Activated CD4-positive, alpha-beta T cell treated with anti-CD3 and anti-CD28 coated beads, Interleukin-2, amount 50 U/mL, for 24 hours (primary cell): ENCODE measurements at regions not wholly inside any gene's neighbourhood (a gene's known extent, or its start where the extent isn't known, plus 50 kb on each side); places are given as distances from the start of the nearest gene placed in this dataset.
"Not testable (repeated sequence)": the region's sequence is repeated elsewhere in the genome, so short reads cannot be mapped to it uniquely, and the experiment has no call there.

ENCODE experiments used
- DNase-seq, 2 donors: peaks; one replicate each; pipeline ENCODE4 v3.0.0-alpha.2; 2020; ENCODE audit warnings: low read depth in 1 of 2, low spot score in 1 of 2

DNA sequence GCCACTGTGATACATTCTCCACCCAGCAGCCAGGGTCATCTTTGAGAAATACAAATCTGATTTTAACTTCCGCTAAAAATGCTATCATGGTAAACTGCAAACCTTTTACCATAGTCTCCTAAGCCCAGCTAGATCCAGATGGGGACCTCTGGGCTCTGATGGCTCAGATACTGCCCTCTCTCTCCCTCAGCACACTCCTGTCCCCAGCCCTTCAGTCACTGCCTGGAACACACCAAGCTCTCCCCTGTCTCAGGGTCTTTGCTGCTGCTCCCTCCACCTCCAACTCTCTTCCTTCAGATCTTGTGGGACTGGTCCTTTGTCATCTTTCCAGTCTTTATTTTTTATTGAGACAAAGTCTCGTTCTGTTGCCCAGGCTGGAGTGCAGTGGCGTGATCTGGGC lies 65.1 kb downstream of the SPRY4 start:
- no peak for DNase-seq

DNA sequence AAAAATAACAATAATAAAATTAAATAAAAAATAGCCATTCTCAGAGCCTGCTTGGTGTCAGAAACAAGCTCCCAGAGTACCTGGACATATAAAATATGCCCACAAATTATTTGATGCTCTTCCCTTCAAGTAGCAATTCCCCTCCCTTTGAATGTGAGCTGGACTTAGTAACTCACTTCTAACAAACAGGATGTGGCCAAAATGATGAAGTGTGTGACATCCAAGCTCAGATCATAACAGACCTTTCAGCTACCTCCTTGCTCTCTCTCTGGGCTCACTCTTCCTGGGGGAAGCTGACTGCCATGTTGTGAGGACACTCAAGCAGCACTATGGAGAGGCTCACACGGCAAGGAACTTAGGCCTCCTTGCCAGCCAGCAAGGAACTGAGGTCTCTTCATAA lies 69.0 kb downstream of the SPRY4 start:
- DNase-seq: no peak

DNA sequence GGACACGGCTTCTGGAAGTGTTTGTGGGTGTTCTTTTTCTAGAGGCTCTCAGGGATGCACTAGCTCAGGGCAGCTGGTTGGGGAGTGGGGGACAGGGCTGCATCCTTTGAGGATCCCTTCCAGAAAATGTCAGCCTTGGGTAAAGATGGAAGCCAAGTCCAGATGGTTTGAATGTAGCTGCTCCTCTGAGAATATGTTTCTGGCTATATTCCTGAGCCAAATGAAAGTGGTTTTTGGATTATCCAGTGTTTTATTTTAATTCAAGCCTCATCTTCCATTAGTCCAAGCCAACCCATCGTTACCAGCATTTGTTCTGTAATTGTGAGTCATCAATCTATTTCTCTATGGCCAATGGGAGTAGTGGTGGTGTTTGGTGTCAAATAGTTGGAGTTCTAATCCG lies 70.4 kb downstream of the SPRY4 start:
- DNase-seq: no peak

DNA sequence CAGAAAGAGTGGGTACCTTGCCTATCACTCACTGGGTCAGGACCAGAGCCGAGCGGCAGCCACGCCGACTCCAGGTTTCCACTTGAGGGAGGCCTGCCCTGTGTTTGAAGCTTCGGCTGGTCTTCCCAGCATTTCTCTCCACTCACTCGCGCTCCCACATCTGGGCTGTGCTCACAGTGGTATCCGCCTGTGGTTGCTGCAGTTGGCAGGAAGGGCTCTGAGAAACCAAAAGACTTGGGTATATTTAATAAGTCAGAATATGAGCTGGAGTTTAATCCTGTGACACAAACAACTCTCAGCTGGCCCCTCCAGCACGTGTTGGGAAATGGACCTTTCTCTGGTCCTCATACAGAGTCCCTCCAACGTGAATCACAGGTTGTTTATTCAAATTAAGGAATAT lies 70.9 kb downstream of the SPRY4 start:
- DNase-seq: no peak

DNA sequence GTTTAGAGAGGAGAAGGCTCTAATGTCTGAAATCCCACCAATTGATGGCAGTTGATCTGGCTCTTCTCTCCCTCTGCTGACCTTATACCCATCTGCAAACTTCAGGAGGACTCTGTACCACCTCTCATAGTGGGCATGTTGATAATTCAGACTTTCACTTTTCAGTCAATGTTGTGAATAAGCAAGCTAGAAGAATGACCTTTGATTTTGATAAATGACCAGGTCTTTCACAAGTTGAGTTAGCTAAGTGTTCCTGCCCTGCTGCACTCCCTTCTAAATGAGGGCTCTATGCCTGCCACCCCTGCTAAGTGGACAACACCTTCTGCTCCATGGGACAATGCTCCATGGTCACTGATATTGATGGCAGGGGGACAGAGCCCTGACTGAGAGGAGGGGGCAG lies 74.7 kb downstream of the SPRY4 start:
- no peak for DNase-seq

DNA sequence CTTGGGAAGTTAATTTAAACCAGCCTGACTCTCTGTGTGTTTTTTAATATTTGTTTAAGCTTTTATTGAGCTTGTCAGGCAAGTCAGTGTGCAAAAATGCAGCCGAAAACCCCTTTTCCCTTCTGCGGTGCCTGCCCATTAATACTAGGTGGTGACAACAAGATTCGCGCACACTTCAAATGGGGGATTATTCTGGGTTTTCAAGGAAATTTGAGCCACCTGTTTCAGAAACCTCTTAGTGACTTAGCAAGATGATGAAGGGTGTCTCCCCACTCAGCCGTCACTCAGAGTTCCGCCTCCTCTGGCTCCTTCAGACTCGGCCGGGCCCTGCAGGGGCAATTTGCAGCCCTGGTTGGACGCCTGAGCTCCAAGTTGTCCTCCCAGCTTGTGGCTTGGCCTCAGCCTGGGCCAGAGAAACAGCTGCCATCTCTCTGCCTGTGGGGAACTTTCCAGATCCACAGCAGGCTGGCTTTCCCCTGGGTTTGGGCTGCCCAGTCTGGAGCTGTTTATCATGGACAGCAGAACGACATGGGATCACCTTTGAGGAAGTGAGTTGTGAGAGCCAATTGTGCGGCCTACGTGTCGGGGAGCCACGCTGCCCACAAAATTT lies 75.9 kb downstream of the SPRY4 start:
- DNase-seq: no peak

DNA sequence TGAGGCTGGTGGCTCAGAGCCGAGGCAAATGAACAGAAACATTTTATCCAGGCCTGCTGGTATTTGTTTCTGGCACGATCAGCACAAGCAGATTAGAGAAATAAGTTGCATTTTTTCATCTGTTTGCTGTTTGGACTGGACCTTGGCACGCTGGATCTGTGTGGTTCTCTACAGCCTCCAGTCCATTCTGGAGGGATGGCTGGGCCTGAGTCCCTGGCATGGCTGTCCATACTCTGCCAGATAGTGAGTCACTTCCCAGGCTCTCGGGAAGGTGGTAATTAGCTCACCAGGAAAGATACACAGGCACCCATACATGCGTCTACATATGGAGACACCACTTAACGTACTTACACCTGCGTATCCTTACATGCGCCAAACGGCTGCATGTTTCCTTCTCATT lies 78.6 kb downstream of the SPRY4 start:
- no peak for DNase-seq

DNA sequence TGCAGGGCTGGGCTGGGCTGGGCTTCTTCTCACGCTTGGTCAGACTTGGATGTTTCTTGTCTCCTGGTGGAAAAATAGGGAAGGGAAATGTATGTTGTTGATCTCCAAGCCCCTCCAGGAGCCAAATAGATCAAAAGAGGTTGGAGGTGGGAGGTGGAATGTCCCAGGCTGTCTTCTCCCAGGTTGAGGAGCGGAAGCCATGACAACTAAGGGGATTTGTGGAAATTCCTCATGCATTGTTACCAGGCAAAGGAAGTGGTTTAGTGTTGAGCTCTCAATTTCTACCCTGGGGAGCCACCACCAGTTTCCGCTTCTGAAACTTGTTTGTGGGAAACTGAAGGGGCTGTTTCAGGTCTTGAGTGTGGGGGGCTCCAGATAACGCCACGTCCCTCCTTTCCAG lies 79.0 kb downstream of the SPRY4 start:
- DNase-seq: no peak

DNA sequence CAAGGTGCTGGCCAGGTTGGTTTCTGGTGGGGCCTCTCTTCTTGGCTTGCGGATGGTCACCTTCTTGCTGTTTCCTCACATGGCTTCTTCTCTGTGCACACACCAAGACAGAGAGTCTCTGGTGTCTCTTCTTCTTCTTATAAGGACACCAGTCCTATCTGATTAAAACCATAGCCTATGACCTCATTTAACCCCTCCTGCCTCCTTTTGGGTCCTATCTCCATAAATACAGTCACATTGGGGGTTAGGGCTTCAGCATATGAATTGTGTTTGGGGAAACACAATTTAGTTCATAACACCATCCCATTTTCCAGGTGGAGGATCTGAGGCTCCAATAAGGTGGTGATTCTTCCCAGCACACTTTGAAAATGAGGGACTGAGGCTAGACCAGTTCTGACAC lies 80.4 kb downstream of the SPRY4 start:
- DNase-seq: no peak

DNA sequence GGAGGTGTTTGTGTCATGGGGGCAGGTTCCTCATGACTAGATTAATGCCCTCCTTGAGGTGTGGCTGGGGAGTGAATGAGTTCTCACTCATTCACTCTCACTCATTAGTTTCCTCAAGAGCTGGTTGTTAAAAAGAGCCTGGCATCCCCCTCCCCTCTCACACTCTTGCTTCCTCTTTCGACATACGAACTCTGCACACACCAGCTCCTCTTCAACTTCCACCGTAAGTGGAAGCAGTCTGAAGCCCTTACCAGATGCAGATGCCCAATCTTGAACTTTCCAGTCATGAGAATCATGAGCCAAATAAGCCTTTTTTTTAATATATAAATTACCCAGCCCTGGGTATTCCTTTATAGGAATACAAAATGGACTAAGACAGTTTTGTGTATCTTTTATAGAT lies 82.5 kb downstream of the SPRY4 start:
- no peak for DNase-seq

DNA sequence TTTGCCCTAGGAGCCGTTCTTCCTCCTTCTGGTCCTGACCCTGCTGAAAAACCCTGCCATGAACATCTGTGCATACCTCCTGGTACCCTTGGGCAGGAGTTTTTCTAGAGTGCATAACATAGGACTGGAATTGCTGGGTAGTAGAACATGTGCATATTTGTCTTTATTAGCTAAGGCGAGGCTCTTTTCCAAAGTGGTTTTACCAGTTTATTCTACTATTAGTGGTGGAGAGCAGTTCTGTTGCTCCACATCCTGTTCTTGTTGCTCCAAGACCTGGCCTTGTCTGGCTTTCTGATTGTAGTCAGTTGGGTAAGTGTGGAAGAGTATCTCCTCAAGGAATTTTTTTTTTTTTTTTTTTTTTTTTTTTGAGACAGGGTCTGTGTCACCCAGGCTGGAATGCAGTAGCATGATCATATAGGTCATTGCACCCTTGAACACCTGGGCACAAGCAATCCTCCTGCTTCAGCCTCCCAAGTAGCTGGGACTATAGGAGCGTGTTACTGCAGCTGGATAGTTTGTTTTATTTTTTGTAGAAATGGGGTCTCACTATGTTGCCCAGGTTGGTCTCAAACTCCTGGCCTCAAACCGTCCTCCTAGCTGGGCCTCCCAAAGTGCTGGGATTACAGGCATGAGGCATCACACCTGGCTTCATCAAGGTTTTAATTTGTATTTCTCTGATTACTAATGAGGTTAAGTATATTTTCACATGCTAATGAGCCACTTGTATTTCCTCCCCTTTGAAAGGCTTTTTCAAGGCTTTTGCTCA lies 85.2 kb downstream of the SPRY4 start:
- no peak for DNase-seq

DNA sequence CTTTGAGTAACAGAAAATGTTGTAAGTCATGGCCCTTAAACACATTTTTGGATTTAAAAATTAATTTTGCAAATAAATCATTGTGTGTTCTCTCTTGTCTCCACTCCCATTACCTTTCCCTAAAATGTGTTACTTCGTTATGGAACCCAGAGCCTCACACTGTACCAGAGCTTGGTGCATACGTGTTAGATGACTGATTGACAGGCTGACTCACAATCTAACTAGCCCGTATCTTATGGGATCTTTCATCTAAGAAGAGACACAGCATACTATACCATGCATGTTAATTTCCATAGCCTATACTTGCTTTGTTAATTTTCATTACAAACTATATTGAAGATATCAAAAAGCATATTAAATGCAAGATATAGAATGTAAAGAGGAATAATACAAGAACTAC lies 87.1 kb downstream of the SPRY4 start:
- no peak for DNase-seq

DNA sequence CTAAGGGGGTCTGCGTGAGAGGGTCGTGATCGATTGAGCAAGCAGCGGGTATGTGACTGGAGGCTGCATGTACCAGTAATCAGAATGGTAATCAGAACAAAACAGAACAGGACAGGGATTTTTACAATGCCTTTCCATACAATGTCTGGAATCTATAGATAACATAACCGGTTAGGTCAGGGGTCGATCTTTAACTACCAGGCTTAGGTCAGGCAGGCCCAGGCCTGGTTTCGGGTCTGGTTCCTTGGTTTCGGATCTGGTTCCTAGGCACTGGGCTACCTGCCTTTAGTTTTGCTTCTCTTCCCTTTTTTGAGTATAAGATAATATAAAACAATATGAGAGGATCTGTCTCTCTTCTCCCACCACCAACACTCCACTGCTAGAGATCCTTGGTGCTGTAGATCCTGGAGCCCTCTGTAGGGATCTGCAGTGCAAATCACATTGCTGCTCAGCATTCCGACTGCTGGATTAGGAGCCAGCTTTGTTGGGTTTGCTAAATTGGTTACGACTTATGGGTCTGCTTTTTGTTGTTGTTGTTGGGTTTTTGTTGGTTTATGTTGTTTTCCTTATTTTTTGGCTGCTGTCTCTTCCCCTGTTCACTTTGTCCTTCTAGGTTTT lies 88.0 kb downstream of the SPRY4 start:
- not testable (repeated sequence) for DNase-seq

DNA sequence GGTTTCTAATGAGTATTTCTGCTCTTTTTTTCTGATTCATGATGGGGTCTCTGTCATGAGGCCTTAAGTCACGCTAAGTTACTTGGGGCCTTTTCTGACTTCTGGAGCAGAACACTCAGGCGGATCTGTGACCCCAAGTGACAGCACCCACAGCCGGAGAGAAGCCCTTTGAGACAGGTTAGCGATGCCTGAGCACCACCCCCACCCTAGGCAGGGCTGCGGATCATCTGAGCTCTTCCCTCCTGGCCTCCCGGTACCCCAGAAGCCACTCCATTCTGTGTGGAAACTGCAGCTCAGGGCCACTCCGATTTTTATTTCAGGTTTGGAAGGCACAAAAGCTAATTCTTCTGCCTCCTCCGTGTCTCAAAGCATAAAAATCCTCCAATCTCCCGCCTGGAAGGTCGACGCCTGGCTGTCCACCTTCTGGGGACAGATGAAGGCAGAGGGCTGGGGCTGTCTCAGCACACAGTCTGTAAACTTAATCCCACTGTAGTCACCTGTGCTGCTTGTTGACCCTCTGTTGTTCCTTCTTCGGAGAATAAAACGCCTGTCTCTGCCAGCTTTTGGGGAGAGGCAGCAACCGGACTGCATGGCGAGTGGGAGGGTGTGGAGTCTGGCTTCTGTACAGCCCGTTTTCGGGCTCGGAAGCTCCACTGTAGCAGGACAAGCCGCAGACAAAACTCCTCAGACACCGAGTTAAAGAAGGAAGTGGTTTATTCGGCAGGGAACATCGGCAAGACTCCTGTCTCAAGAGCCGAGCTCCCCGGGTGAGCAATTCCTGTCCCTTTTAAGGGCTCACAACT lies 88.8 kb downstream of the SPRY4 start:
- no peak for DNase-seq

DNA sequence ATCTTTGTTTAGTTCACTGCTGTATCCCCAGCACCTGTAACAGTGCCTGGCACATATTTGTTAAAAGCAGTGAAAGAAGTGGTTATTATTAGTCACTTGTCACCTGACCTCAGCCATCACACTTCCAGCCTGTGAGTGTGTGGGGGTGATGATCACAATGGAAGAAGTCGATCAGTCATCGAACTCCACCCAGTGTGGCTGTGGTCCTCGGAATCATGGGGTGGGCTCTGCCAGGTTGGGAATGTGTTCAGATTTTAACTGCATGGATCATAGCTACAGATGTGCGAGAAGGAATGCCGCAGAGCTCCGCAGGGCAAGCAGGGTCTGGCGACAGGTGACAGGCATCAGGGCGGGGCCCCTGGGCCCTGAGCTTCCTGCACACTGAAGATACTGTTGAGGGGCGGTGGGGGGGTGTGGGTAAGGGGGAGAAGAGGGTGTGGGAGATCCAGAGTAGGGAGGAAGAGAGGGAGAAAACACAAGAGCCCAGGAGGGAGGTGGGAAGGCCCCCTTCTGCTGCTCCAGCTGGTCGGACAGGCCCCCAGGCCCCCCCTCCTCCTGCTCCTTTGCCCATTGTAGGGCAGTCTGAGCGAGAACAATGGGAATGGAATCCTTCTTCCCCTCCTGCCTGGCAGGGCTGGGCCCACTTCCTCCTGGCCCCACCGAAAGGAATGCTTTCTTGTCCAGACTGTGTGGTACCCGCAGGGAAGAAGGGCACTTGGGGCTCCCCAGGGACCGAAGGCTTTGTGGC lies 89.6 kb downstream of the SPRY4 start:
- peak in 1 of 2 donors; percentile 32 for DNase-seq

DNA sequence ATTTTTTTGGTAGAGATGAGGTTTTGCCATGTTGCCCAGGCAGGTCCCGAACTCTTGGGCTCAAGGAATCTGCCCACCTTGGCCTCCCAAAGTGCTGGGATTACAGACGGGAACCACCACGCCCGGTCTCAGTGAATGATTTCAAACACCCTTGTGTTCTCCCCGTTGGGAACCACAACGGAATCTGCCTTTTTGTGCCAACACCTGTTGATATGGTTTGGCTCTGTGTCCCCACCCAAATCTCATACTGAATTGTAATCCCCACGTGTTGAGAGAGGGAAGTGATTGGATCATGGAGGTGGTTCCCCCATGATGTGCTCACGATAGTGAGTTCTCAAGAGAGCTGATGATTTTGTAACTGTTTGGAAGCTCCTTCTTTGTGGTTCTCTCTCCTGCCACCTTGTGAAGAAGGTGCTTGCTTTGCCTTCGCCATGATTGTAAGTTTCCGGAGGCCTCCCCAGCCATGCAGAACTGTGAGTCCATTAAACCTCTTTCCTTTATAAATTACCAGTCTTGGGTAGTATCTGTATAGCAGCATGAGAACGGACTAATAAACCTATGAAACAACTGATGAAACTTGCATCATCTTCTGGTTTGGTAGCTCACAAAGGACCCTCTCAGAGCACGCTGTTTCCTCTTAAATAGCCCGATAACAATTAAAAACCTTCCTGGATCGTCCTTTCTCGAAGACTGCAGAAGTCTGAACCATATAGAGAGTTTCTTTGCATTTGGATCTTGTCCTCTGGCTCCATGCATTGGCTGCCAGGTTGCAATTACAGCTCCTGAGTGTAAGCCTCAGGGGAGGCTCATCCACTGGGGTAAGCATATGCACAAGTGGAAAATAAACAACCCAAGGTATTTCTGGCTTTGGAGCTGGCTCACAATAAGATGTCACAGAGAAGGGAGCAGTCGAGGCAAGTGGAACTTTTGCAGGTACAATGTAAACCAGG lies 91.5 kb downstream of the SPRY4 start:
- DNase-seq: no peak

DNA sequence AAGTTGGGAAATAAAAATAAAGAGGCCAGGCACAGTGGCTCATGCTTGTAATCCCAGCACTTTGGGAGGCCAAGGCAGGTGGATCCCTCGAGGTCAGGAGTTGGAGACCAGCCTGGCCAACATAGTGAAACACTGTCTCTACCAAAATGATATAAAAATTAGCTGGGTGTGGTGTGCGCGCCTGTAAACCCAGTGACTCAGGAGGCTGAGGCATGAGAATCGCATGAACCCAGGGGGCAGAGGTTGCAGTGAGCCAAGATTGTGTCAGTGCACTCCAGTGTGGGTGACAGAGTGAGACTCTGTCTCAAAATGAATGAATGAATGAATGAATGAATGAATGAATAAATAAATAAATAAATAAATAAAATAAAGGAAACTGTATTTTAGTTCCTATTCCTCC lies 93.9 kb downstream of the SPRY4 start:
- not testable (repeated sequence) for DNase-seq

DNA sequence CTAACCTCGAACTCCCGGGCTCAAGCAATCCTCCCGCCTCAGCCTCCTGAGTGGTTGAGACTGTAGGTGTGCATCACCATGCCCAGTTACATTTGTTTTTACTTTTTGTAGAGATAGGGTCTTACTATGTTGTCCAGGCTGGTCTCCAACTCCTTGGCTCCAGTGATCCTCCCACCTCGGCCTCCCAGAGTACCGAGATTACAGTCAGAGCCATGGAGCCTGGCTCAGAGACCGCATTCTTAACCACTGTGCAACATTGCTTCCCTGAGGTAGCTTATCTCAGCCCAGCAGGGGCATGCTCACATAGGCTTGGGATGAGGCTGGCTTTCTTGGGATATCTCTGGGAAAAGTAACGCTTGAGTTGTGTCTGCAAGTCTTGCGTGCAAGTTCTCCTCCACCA lies 99.7 kb downstream of the SPRY4 start:
- DNase-seq: no peak

DNA sequence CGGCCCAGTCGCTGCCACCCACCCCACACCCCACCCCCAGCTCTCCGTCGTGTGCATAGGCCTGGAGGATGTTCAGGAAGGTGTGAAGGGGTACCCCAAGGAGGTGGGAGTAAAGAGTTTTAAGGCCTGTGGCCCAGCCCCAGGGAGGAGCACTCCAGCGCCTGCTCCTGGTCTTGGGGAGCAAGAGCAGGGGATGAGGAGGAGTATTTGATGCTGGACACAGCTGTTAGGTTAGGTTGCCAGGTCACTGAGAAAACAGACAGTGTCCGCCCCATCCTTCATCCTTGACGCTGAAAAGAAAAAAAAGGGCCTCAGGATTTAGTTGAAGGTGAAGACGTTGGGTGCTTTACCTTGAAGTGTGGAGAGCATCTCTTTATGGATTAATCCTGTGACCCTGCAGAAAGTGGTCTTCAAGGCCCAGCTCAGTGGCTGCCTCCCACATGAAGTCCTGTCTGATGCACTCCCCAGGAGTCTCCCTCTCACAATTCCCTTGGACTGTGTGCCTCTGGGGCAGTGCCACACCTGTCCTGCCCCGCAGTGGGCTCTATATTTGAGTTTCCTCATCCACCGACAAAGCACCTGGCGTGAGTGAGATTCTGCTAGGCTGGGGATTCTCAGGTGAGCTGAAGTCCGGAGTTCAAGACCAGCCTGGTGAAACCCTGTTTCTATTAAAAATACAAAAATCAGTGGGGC lies 101.8 kb downstream of the SPRY4 start:
- DNase-seq: no peak
